Breast epithelium (tissue), 3 donors: ENCODE measurements at regions not wholly inside any gene's neighbourhood (a gene's known extent, or its start where the extent isn't known, plus 50 kb on each side); places are given as distances from the start of the nearest gene placed in this dataset.

Experiments used
- CTCF ChIP-seq, 3 donors: fragments of 450-650 bp; IDR thresholded peaks; one replicate each; pipeline ENCODE4 v1.5.1; 2016 to 2017; ENCODE audit warnings: antibody characterized with exemption in 3 of 3, mild to moderate bottlenecking in 3 of 3, moderate library complexity in 3 of 3
- POLR2A ChIP-seq: fragments of 450-650 bp; IDR thresholded peaks from one replicate; pipeline ENCODE4 v1.6.1; 2016; ENCODE audit warnings: antibody characterized with exemption, mild to moderate bottlenecking, moderate library complexity

- TF ChIP-seq CTCF (IDR thresholded peaks at IDR 0.05) (no peak), POLR2A (no peak)
These were observed 1326.5 kb downstream of the PLA2G4A start for GRCh38 chr1:188155261-188155660.
